HG02642 (cell line): ENCODE measurements at regions not wholly inside any gene's neighbourhood (a gene's known extent, or its start where the extent isn't known, plus 50 kb on each side); places are given as distances from the start of the nearest gene placed in this dataset.

Experiments
- ATAC-seq: cut with Tn5 transposase; IDR thresholded peaks from one replicate; pipeline ENCODE4 v1.9.1; 2021; ENCODE audit warnings: mild to moderate bottlenecking; ENCODE audit not compliant: unreplicated experiment, poor library complexity

DNA sequence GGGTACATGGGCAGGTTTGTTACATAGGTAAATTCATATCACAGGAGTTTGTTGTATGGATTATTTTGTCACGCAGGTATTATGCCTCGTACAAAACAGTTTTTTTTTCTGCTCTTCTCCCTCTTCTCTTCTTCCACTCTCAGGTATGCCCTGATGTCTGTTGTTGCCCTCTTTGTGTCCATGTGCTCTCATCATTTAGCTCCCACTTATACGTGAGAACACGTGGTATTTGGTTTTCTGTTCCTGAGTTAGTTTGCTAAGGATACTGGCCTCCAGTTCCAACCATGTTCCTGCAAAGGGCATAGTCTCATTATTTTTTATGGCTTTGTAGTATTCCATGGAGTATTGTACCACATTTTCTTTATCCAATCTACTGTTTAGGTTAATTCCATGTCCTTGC, 65.7 kb downstream of the UNC5CL start:
- no peak for ATAC-seq

DNA sequence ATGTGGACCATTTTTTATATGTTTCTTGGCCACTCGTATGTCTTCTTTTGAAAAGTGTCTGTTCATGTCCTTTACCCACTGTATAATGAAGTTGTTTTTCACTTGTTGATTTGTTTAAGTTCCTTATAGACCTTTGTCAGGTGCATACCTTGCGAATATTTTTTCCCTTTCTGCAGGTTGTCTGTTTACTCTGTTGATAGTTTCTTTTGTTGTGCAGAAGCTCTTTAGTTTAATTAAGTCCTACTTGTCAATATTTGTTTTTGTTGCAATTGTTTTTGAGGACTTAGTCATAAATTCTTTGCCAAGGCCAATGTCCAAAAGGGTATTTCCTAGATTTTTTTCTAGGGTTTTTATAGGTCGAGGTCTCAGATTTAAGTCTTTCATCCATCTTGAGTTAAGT, 66.2 kb downstream of the UNC5CL start:
- ATAC-seq, result no peak

DNA sequence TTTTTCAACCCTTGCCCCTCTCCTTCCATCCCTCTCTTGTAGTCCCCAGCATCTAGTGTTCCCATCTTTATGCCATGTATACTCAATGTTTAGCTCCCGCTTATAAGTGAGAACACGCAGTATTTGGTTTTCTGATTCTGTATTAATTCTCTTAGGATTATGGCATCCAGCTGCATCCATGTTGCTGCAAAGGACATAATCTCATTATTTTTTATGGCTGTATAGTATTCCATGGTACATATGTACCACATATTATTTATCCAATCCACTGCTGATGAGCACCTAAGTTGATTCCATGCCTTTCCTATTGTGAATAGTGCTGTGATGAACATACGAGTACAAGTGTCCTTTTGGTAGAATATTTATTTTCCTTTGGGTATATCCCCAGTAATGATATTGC, 66.8 kb downstream of the UNC5CL start:
- no peak for ATAC-seq

DNA sequence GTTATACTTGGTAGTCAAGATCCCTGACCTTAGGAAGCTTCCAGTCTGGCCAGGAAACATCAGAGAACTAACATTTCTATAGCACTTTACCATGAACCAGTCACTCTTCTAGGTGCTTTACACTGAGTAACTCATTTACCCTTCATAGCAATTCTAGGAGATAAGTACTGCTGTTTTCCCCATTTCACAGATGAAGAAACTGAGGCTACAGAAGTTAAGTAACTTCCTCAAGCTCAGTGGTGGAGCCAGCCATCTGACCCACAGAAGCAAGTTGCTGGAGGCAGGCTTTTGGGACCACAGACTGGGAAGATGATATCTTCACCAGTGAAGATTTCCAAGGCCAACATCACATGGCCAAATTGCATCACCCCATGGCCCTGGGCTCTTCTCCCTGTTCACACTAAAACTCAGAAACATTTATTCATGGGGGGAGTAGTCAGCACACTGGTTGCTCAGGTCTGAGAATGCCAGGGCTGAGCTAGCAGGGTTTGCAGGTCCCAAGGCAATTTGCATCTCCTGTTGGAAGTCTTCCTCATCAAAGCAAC, 70.3 kb downstream of the UNC5CL start:
- no peak for ATAC-seq

DNA sequence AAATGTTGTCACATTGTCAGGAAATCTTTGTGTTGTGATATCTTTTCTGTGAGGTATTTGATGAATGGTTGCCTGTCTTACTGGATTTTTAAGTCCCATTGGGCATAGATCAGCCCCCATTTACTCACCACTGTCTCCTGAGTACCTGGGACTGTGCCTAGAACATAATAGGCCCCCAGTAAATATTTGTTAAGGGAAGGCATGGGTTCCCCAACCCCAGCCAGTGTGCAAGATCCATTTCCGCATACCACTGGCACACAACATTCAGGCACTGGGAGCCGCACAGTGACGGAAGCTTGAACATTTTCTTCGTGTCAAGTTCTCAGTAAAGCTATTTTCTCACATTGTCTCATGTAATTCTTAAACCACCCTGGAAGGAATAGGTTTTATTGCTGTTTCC, 72.2 kb downstream of the UNC5CL start:
- no peak for ATAC-seq

DNA sequence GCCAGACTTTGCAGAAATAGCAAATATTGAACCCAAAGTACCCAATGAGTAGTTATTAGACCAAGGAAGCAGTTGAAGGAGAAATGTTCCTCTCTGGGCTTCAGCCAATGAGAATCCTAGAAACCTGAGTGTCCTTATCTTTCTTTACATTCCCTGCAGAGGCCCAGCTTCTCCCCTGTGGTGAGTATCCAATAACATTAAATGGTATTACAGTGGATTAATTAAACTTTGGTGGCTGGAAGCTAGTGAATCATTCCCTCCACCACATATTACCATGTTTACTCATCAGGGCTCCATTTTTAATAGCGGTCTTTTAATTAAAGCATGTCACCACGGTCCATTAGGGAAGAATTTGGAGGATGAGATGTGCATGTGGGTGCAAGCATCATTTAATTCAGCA, 74.0 kb downstream of the UNC5CL start:
- ATAC-seq, result no peak

DNA sequence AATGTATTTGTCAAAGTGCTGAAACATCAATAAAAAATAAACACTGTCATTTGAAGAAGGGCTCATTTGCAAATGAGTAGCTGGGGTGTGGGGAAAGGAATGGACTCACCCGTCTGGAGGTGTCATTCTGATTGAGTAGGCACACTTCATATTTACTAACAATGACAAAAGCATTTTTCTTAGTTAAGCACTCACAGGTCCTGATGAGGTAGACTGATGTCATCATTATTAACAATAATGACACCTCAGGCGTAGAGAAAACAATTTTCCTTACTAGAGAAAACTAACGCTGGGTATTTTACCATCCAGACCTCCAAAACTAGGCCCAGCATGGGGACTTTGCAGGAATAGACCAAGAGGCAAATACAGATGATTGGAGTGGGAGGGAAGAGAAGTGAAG, 76.0 kb downstream of the UNC5CL start:
- ATAC-seq, result no peak

DNA sequence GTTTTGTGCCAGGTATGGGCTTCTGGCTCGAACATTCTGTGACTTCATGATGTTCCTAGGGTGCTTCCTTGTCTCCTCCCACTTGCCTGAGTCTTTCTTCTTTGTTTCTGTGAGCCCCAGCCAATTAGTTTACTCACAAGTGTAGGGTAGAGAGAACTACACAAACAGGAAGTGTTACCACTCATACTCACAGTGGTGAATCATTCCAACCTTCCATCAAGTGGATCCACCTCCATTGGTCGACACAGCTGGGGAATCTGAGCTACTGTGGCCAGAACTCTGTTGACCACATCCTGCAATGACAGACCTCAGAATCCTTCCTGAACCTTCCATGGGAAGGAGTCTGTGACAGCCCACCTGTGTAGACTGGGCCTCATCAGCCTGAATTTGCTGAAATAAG, 76.8 kb downstream of the UNC5CL start:
- ATAC-seq, result peak; percentile 61

DNA sequence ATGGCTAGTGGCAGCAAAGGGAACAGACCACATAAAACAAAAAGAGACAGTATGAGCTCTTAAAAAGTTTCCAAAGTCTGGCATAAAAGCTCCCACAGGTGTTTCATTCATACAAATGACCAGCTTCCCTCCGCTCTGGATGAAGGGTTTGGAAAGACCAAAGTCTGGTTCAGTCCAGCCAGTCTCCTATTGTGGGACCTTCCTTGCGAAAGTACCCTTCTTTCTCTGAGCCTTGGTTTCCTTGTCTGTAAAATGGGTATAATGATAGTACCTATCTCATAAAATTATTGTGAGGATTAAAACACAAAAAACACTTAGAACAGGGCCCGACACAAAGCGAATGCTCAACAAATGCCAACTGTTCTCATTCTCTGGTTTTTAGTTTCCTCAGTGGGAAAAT, 77.2 kb downstream of the UNC5CL start:
- no peak for ATAC-seq

DNA sequence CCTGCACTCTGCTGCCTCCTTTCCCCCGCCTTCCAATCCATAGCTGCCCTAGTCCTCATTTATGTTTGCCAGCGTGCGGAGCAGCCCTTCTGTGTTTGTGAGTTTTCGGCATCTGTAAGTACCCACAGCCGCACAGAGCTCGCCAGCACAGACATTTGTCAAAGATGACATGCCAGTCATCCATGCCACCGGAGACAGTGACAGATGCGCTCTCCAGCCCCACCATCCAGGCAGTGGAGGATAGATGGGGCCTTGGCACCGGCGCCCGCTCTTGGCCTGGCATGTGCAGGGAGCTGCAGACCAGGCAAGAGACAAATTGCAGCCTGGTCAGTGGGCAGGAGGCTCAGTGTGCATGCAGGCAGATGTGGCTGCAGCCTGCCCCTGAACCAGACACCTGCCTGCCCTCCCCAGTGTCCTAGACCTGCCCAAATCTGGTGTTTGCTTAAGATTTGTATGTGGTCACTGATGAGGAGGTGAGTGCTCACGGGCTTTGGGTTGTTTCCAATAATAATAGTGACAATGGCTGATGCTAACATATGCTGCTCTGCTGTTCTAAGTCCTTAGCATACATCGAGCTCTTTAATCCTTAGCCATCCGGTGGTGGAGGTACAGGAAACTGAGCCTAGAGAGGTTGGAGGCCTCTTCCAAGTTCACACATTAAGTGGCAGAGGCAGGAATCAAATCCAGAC, 78.1 kb downstream of the UNC5CL start:
- ATAC-seq, result no peak

DNA sequence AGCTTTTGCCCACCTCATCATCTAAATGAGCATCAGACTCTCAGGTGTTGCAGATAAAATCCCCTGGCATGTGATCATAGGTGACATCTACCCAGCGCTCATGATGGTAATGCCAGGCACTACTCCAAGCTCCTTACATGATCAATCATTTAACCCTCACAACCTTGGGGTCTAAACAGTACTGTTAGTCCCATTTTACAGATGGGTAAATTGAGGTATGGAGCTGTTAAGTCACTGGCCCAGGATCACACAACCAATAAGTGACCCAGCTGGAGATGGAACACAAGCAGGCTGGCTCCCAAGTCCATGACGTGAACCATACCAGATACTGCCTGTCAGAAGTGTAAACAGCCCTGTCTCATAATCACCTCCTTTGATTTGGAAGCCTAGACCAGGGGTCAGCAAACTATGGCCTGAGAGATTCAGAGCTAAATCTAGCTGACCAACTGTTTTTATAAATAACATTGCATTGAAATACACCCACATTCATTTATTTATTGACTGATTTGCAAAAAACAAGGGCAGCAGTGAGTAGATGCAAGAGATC, 79.2 kb downstream of the UNC5CL start:
- ATAC-seq, result no peak

DNA sequence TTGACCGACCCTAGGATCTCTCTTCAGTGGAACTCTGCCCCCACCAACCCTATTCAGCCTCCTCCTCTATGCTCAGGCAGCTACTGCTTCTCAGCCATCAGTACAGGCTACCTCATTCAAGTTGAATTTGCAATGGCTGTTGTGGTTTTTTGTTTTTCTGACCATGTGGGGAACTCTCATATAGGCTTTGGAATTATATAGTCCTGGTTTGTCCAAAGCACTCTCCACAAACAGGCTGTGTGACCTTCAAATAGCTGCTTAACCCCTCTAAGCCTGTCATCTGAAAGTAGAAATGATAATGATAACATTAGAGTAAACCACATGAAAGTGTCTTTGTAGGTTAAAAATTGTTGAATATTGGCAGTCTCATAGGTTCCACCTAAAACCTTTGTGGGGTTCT, 80.3 kb downstream of the UNC5CL start:
- ATAC-seq, result no peak

DNA sequence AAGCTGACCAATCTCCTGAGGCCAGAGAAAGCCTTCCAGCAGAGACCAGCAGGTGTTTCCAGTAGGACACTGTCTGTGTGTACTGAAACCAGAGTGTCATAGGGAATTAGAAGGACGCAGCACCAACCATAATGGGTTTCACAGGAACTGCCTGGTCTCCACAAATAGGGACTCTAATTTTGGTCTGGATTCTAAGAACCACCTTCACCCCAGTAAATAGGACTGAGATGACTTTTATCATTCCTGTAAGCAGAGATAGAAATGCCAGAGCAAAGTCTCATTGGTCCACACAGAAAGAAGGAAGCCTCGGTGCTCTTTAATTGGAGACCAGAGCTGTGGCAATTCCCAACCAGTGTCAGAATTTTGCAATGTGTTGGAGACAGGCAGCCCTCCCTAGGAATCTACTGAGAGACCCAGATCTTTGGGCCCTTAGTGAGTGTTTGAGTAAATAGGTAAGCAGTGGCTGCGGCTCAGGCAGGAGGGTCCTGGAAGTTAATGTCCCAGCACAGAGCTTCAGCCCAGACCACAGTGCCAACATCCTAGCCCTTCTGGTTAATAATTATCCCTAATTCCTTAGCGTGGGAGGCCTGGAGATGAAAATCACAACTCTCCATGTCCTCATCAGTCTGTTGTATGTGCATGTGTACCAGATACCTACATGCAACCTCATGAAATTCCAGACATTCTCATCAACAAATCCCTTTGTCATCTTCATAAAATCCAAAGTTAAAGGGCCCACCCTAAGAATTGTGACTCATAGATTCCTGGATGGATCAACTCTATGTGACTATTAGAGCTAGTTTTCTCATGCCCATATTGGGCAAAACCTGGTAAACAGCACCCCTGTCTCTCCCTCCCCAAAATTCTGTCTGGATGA, 81.2 kb downstream of the UNC5CL start:
- ATAC-seq, result no peak

DNA sequence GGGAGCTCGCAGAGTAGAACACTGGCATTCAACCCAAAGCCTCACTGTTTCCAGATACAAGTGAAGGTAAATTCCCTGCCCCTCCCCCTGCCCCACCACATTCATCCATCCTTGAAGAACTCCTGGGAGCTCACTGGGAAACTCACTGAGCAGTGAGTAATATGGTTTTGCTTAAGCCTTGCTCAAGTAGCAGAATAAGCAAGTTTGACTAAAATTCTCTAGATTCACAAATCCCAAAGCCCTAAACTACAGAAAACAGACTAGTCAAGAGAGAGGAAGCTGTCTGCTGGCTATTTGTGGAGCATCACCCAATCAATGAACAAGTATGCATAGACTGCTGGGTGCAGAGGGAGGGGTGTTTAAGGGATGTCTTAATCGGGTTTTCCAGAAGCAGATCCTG, 82.1 kb downstream of the UNC5CL start:
- no peak for ATAC-seq

DNA sequence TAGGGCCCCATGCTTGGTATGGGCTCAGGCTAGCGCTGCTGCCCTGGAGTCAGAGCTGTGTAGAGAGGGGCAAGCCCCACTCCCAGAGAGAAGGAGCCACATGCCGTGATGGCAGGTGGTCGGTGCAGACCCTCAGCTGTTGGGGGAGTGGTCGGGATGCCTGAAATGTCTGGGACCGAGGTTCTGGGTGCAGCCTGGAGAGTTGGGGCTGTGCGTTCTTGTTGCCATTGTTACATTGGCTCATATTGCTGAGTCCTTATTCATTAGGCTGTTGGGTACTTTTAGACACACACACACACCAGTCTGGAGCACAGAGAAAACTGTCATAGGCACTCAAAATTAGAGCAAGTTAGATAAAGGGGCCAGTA, 83.9 kb downstream of the UNC5CL start:
- ATAC-seq, result no peak

DNA sequence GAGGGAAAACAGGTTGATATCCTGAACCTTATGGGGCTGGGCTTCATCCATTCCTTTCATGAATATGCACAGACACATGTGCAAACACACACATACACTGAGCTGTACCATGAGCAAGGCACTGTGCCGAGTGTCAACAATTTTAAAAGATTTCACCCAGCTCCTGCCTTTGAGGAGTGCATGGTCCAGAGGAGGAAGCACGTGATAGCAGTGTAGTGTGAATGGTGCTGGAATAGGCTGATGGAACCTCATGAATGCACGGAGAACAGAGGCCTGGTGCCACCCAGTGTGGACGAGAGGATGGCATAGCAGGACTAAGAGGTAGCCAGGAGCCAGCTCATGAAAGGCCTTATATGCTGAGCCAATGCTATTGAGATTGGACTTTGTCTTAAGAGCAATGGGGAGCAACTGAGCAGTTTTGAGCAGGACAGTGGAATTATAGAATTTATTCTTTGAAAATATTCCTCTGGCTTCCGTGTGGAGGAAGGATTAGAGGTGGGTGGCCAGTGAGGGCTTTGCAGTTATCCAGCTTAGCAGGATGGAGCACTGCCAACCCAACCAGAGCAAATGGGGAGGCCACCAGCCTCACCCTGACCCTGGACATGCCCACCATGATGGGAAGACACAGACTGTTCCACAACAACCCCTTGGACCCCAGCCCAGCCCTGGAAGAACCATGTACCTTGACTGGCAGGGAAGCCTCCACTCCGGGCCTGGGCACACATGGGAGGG, 84.4 kb downstream of the UNC5CL start:
- no peak for ATAC-seq

DNA sequence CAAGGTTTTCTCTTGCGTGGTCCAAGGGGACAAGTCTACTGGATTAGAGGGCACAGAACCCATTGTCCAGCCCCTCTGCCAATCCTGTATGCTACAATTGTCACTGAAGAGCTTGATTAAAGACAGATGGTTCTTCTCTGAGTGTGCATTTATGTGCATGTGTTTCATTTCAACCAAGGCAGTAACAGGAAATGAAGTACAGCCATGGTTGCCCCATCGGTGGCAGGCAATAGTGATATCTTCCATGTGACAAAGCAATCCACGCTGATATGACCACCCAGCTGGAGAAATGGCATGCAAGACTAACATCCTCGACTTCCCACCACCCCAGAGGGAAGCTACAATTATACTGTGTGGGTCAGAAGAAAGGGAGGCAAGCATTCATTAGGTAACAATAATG, 85.5 kb downstream of the UNC5CL start:
- ATAC-seq, result no peak

DNA sequence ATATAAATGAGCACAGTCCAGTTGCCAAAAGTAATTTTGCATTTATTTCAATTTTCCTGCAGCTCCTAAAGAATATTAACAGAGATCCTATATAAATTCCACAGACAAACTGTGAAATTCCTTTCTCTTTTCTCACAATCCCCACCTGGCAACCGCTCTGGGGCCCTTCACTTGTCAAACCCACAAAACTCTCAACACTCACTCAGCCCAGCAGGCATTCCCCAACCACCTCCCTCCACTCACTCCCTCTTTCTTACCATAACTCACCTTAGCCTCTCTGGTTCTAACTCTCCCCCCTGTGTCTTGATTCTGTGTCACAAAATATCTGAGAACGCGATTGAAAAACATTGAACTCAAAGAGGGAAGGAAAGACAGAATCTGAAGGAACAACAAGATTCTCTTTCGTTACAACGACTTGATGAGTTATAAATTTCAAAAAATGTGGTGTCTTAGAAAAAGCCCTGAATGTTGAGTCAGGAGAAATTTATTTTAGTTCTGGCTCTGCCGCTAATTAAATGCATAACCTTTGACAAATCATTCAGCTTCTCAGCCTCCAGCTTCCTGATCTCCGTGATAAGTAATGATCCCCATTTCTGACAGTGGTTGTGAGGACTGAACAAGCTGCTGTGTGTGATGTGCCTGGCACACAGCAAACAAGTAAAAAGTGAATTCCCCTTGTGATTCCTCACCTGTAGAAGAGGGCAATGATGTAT, 87.9 kb downstream of the UNC5CL start:
- ATAC-seq, result no peak

DNA sequence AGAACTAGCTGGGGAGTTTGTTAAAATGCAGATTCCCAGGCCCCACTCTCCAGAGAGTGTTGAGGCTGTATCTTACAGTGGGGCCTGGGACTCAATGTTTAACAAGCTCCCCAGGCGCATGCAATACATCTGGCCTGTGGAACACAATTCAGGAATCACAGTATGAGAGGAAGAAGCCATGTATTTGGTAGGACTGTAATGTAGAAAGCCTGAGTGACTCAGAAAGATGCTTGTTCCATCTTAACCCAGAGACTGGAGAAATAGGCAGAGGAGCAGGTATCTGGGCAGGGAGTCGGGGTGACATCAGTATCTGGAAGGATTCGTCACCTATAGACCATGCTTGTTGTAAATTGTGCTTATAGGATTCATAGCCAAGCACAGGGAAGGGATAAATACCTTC, 90.5 kb downstream of the UNC5CL start:
- ATAC-seq, result no peak

DNA sequence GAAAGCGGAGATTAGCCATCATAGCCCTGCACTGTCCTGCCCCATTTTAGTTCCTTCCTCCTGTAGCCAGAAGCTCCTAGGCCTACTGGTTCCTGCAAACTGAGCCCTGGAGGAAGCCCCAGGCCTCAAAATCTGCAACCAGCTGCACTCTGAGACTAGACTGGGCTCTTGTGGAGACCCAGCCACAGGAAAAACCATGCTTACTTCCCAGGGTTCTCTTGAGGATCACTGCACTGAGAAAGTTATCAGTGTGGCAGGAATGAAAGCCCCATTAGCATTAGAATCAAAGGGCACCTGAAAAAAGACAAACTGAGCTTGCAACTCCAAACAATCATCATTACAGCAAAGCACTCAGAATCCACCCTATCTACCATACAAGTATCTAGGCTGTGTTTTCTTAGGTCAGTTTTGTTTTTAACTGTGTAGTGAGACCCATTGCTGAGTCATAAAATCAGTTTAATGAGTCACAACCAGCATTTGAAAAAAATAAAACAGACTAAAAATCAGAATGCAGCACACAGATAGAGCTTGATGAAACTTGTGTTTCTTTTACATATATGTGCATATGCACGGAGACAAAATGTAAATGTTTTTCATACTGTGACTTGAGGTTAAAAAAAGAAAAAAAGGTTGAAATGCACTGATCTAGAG, 91.0 kb downstream of the UNC5CL start:
- no peak for ATAC-seq
